ENCODE measurements at regions not wholly inside any gene's neighbourhood (a gene's known extent, or its start where the extent isn't known, plus 50 kb on each side); places are given as distances from the start of the nearest gene placed in this dataset.
"Not testable (repeated sequence)": the region's sequence is repeated elsewhere in the genome, so short reads cannot be mapped to it uniquely, and the experiment has no call there.

DNA sequence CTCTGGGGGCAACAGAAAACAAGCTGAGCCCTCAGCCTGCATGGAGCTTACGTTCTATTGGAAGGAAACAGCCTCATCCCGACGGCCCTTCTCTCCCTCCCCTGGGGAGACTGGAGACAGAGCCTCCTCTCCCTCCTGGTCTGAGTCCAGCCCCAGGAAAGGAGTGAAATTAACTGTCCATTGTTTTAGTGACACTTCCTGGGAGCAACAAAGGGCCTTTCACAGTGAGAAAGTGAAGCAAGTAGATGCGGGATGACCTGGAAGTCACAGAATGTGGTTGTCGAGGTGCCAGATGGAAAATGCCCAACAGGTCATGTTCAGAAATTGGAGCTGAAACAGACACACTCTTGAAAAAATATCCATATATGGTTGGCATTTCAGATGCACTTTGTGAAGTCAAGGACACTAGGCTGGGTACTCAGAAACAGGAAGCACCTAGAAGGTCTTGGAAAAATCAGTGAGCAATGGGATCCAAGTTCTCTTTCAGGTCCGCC, 77.8 kb downstream of the TFAP2C start:
- no peaks in the 10 kb centered on the region for H3K9me2 ChIP-seq (ENCODE audit: insufficient read depth, low read length)

DNA sequence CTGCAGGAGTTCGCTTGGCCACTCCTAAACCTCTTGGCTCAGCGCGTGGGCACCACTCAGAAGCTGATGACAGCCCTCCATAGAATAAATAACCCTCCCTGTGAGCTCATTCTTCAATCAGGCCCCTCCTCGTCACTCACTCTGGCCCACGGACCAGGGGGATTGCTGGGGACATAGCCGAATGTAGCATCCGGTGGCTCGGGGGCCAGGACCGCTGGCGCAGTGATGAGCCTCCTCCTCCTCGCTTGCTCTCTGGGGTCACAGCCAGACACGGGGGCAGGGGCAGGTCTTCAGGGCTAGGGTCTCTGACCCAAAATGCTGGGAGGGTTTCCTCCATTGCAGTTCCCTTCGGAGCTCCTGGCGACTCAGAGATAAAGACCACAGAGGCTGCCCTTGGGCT, 79.9 kb downstream of the TFAP2C start:
- no TSS peak for BruUV-seq (replicated peaks)
- Histone ChIP-seq H3K9me2 (ENCODE audit: insufficient read depth, low read length) (no peaks in the 10 kb centered on the region), H3K27ac (ENCODE audit: low read depth, low read length, poor library complexity, severe bottlenecking) (no peak overlapping the region), H3K36me3 (ENCODE audit: insufficient read depth, low read length) (no peaks in the 10 kb centered on the region), H3K4me3 (ENCODE audit: low read depth, low read length, poor library complexity, severe bottlenecking) (no peak overlapping the region), H3K4me2 (ENCODE audit: low read length) (no peak overlapping the region), H4K20me1 (ENCODE audit: insufficient read depth, low read length) (no peaks in the 10 kb centered on the region), H2AFZ (ENCODE audit: low read length) (no peak overlapping the region), H3K79me2 (ENCODE audit: insufficient read depth, low read depth, low read length) (no peaks in the 10 kb centered on the region), H3K4me1 (ENCODE audit: insufficient read depth, low read length, poor library complexity, severe bottlenecking) (no peaks in the 10 kb centered on the region), H3K9me3 (ENCODE audit: low read length) (no peaks in the 10 kb centered on the region)
- intact Hi-C loops (cut with micrococcal nuclease; ENCODE audit: unreplicated experiment) = no loop called here
- no peak for DNase-seq (ENCODE audit: low spot score)
- POLR2A ChIA-PET = no interaction called here
- CTCF ChIA-PET (ENCODE audit: unreplicated experiment) = no interaction called here
- TF ChIP-seq, protein P1, sequence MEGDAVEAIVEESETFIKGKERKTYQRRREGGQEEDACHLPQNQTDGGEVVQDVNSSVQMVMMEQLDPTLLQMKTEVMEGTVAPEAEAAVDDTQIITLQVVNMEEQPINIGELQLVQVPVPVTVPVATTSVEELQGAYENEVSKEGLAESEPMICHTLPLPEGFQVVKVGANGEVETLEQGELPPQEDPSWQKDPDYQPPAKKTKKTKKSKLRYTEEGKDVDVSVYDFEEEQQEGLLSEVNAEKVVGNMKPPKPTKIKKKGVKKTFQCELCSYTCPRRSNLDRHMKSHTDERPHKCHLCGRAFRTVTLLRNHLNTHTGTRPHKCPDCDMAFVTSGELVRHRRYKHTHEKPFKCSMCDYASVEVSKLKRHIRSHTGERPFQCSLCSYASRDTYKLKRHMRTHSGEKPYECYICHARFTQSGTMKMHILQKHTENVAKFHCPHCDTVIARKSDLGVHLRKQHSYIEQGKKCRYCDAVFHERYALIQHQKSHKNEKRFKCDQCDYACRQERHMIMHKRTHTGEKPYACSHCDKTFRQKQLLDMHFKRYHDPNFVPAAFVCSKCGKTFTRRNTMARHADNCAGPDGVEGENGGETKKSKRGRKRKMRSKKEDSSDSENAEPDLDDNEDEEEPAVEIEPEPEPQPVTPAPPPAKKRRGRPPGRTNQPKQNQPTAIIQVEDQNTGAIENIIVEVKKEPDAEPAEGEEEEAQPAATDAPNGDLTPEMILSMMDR (conservative IDR thresholded peaks at IDR 0.05; ENCODE audit: low read length) = no peak
- no peak for TF ChIP-seq EZH2phosphoT487 (IDR thresholded peaks at IDR 0.05; ENCODE audit: borderline replicate concordance, low read depth, low read length)

More for the DNA sequence above, 77.8 kb downstream of the TFAP2C start:
- CTCF ChIA-PET (ENCODE audit: unreplicated experiment) = no interaction called here
- H3K36me3 ChIP-seq (ENCODE audit: insufficient read depth, low read length) = no peaks in the 10 kb centered on the region
- intact Hi-C loops (cut with micrococcal nuclease; ENCODE audit: unreplicated experiment) = no loop called here
- H3K4me3 ChIP-seq (ENCODE audit: low read depth, low read length, poor library complexity, severe bottlenecking) = no peak overlapping the region
- no peak for TF ChIP-seq EZH2phosphoT487 (IDR thresholded peaks at IDR 0.05; ENCODE audit: borderline replicate concordance, low read depth, low read length)
- TF ChIP-seq, protein P1 (conservative IDR thresholded peaks at IDR 0.05; ENCODE audit: low read length) = no peak
- POLR2A ChIA-PET = interaction anchor here (0.5 kb wide), 1 partner anchor 50 kb away, joined by 3 read pairs; no protein-coding TSS in a partner anchor
- H4K20me1 ChIP-seq (ENCODE audit: insufficient read depth, low read length) = no peaks in the 10 kb centered on the region
- no peak overlapping the region for H3K4me2 ChIP-seq (ENCODE audit: low read length)
- no peak for DNase-seq (ENCODE audit: low spot score)
- BruUV-seq (replicated peaks) = no TSS peak
- no peak overlapping the region for H3K27ac ChIP-seq (ENCODE audit: low read depth, low read length, poor library complexity, severe bottlenecking)
- no peaks in the 10 kb centered on the region for H3K4me1 ChIP-seq (ENCODE audit: insufficient read depth, low read length, poor library complexity, severe bottlenecking)
- H3K9me3 ChIP-seq (ENCODE audit: low read length) = no peaks in the 10 kb centered on the region
- no peaks in the 10 kb centered on the region for H3K79me2 ChIP-seq (ENCODE audit: insufficient read depth, low read depth, low read length)
- no peak overlapping the region for H2AFZ ChIP-seq (ENCODE audit: low read length)

DNA sequence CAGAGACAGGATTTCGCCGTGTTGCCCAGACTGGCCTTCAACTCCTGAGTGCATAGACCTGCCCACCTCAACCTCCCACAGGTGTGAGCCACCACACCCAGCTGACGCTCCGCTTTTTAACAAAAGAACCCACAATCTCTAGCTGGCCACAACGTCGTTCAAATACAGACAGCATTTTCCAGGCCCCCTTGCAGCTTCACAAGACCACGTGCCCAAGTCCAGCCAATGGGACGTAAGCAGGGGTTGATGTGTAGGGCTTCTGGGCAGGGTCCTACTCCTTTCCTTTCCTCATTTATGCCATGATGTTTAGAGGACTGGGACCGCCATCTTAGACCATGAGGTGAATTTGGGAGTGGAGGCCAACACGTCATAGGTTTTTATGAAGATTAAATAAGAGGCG, 81.0 kb downstream of the TFAP2C start:
- intact Hi-C loops (cut with micrococcal nuclease; ENCODE audit: unreplicated experiment) = no loop called here
- Histone ChIP-seq H3K9me3 (ENCODE audit: low read length) (no peaks in the 10 kb centered on the region), H2AFZ (ENCODE audit: low read length) (no peak overlapping the region), H3K9me2 (ENCODE audit: insufficient read depth, low read length) (no peaks in the 10 kb centered on the region), H4K20me1 (ENCODE audit: insufficient read depth, low read length) (no peaks in the 10 kb centered on the region), H3K79me2 (ENCODE audit: insufficient read depth, low read depth, low read length) (no peaks in the 10 kb centered on the region), H3K4me1 (ENCODE audit: insufficient read depth, low read length, poor library complexity, severe bottlenecking) (no peaks in the 10 kb centered on the region), H3K4me2 (ENCODE audit: low read length) (no peak overlapping the region), H3K4me3 (ENCODE audit: low read depth, low read length, poor library complexity, severe bottlenecking) (no peak overlapping the region), H3K36me3 (ENCODE audit: insufficient read depth, low read length) (no peaks in the 10 kb centered on the region), H3K27ac (ENCODE audit: low read depth, low read length, poor library complexity, severe bottlenecking) (no peak overlapping the region)
- POLR2A ChIA-PET = no interaction called here
- no peak for DNase-seq (ENCODE audit: low spot score)
- no TSS peak for BruUV-seq (replicated peaks)
- CTCF ChIA-PET (ENCODE audit: unreplicated experiment) = interaction anchor here (0.6 kb wide), 1 partner anchor 98 kb away, joined by 3 read pairs; no protein-coding TSS in a partner anchor
- no peak for TF ChIP-seq EZH2phosphoT487 (IDR thresholded peaks at IDR 0.05; ENCODE audit: borderline replicate concordance, low read depth, low read length)
- TF ChIP-seq, protein P1 (conservative IDR thresholded peaks at IDR 0.05; ENCODE audit: low read length) = no peak

- BruUV-seq (replicated peaks); H3K4me1 ChIP-seq (ENCODE audit: insufficient read depth, low read length, poor library complexity, severe bottlenecking); CTCF ChIA-PET (ENCODE audit: unreplicated experiment): not testable (repeated sequence)
Measured at GRCh38 chr20:56710577-56710976, 81.5 kb downstream of the TFAP2C start.

More at GRCh38 chr20:56710577-56710976, 81.5 kb downstream of the TFAP2C start:
- H2AFZ ChIP-seq (ENCODE audit: low read length); POLR2A ChIA-PET; H3K9me2 ChIP-seq (ENCODE audit: insufficient read depth, low read length); H3K4me2 ChIP-seq (ENCODE audit: low read length); intact Hi-C loops (cut with micrococcal nuclease; ENCODE audit: unreplicated experiment); H3K9me3 ChIP-seq (ENCODE audit: low read length); H4K20me1 ChIP-seq (ENCODE audit: insufficient read depth, low read length); H3K4me3 ChIP-seq (ENCODE audit: low read depth, low read length, poor library complexity, severe bottlenecking); H3K27ac ChIP-seq (ENCODE audit: low read depth, low read length, poor library complexity, severe bottlenecking); DNase-seq (ENCODE audit: low spot score); H3K79me2 ChIP-seq (ENCODE audit: insufficient read depth, low read depth, low read length); H3K36me3 ChIP-seq (ENCODE audit: insufficient read depth, low read length): not testable (repeated sequence)

Data from OCI-LY7 (cell line).